Breast epithelium (tissue), 4 donors: ENCODE measurements at regions not wholly inside any gene's neighbourhood (a gene's known extent, or its start where the extent isn't known, plus 50 kb on each side); places are given as distances from the start of the nearest gene placed in this dataset.

Experiments used
- DNase-seq, 2 donors: peaks; one replicate each; pipeline ENCODE4 v3.0.0-alpha.2; 2019; ENCODE audit warnings: low spot score in 2 of 2
- H3K27ac ChIP-seq, 2 donors: fragments of 200-600 bp; sonication (generic) in 1 of 2; one replicate each; pipeline ENCODE4 v1.5.1; 2016 to 2019; ENCODE audit warnings: mild to moderate bottlenecking in 1 of 2
- H3K27me3 ChIP-seq, 2 donors: fragments of 200-600 bp; sonication (generic) in 1 of 2; one replicate each; pipeline versions ENCODE4 v1.5.1 to v1.6.0; 2017 to 2019; ENCODE audit warnings: control low read depth in 1 of 2, mild to moderate bottlenecking in 1 of 2
- H3K36me3 ChIP-seq: fragments of 200-600 bp; one replicate; pipeline ENCODE4 v1.5.1; 2019
- H3K4me1 ChIP-seq, 2 donors: fragments of 200-600 bp; sonication (generic); one replicate each; pipeline ENCODE4 v1.5.1; 2016 to 2019; ENCODE audit warnings: control low read depth in 1 of 2
- H3K4me3 ChIP-seq, 3 donors: fragments of 200-600 bp; sonication (generic); 1 replicate in 2 of 3; 2 replicates in 1 of 3; pipeline ENCODE4 v1.5.1; 2016 to 2019; ENCODE audit warnings: mild to moderate bottlenecking in 3 of 3, moderate library complexity in 2 of 3
- H3K9me3 ChIP-seq, 2 donors: fragments of 200-600 bp; sonication (generic) in 1 of 2; one replicate each; pipeline ENCODE4 v1.5.1; 2016 to 2019; ENCODE audit warnings: control low read depth in 1 of 2
- CTCF ChIP-seq, 3 donors: fragments of 450-650 bp; IDR thresholded peaks; one replicate each; pipeline ENCODE4 v1.5.1; 2016 to 2017; ENCODE audit warnings: antibody characterized with exemption in 3 of 3, mild to moderate bottlenecking in 3 of 3, moderate library complexity in 3 of 3
- POLR2A ChIP-seq: fragments of 450-650 bp; IDR thresholded peaks from one replicate; pipeline ENCODE4 v1.6.1; 2016; ENCODE audit warnings: antibody characterized with exemption, mild to moderate bottlenecking, moderate library complexity
- POLR2AphosphoS5 ChIP-seq, 3 donors: sonication (generic); formaldehyde crosslinking; IDR thresholded peaks; one replicate each; pipeline ENCODE4 v1.6.1; 2017; ENCODE audit warnings: antibody characterized with exemption in 3 of 3
- intact Hi-C: fragments of 100-400 bp; cut with DNase I; formaldehyde crosslinking; loops from one replicate; pipeline ENCODE4 v1.15.1; 2023; ENCODE audit warnings: low total_unique reads

DNA sequence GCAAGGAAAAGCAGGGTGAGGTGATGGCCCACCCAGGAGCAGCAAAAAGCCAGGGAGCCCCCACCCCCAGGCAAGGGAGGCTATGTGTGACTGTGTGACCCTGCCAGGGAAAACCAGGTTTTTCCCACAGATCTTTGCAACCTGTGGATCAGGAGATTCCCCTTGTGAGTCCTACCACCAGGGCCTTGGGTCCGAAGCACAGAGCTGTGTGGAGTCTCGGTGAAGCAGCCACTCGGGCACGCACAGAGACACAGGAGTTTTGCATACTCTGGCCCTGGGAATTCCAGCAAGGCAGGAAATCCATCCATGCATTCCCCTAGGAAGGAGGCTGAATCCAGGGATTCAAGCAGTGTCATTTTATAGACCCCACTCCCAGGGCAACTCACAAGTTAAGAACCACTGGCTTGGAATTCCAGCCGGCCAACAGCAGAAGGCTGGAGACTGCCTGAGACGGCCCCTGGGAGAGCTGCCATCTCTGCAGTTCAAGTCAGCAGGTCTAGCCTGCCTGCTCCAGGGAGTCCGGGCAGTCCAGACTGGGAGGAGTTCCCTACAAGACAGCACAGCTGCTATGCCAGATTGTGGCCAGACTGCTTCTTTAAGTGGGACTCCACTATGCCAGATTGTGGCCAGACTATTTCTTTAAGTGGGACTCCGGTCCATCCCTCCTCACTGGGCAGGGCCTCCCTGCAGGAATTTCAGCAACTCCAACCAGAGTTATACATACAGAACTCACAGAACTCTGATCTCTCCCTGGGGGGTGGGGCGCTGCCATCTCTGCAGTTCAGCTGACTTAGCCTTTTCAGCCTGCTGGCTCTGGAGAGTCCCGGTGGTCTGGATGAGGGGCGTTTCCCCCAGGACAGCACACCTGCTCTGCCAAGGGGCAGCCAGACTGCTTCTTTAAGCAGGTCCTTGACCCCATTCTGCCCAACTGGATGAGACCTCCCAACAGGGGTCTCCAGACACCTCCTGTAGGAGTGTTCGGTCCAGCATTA is 85.1 kb upstream of the ADAD1 start:
- peaks cover 8% of the 10 kb centered on the region for H3K36me3 ChIP-seq
- intact Hi-C loops = no loop called here
- H3K4me3 ChIP-seq = no peak overlapping the region
- no peaks in the 10 kb centered on the region for H3K9me3 ChIP-seq
- no peak for DNase-seq
- no peak for TF ChIP-seq CTCF (IDR thresholded peaks at IDR 0.05)
- no peak for TF ChIP-seq POLR2AphosphoS5 (IDR thresholded peaks at IDR 0.05)
- no peak for TF ChIP-seq POLR2A
- no peak overlapping the region for H3K27ac ChIP-seq
- H3K27me3 ChIP-seq = no peaks in the 10 kb centered on the region
- no peaks in the 10 kb centered on the region for H3K4me1 ChIP-seq

DNA sequence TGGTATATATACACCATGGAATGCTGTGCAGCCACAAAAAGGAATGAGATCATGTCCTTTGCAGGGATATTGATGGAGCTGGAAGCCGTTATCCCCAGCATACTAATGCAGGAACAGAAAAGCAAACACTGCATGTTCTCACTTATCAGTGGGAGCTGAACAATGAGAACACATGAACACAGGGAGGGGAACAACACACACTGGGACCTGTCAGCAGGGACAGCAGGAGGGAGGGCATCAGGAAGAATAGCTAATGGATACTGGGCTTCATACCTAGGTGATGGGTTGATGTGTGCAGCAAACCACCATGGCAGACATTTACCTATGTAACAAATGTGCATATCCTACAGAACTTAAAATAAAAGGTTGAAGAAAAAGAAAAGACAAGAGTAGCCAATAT is 81.1 kb upstream of the ADAD1 start:
- Histone ChIP-seq H3K27me3 (no peaks in the 10 kb centered on the region), H3K4me3 (no peak overlapping the region), H3K4me1 (no peaks in the 10 kb centered on the region), H3K27ac (no peak overlapping the region), H3K9me3 (no peaks in the 10 kb centered on the region), H3K36me3 (no peaks in the 10 kb centered on the region)
- no peak for TF ChIP-seq POLR2A
- TF ChIP-seq POLR2AphosphoS5 (IDR thresholded peaks at IDR 0.05) = no peak
- TF ChIP-seq CTCF (IDR thresholded peaks at IDR 0.05) = no peak
- DNase-seq = no peak
- intact Hi-C loops = no loop called here

DNA sequence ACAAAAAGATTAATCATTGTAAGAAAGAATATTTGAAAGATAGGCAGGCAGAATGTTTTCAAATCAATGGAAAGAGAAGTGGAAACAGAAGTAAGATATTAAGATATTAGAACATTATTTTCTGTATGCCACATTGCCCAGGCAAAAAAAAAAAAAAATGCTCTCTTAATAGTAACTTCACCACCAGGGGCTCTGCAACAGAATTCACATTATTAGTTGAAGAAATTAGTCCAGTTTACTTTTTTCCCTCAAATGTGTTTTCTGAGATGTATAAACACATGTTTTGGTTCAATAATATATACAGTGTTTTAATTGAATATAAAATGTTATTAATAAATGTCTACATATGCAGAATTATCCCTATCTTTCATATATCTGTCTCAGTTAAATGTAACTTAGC is 78.0 kb upstream of the ADAD1 start:
- Histone ChIP-seq H3K9me3 (no peaks in the 10 kb centered on the region), H3K4me3 (no peak overlapping the region), H3K27me3 (no peaks in the 10 kb centered on the region), H3K36me3 (no peaks in the 10 kb centered on the region), H3K4me1 (no peaks in the 10 kb centered on the region), H3K27ac (no peak overlapping the region)
- intact Hi-C loops = no loop called here
- no peak for TF ChIP-seq CTCF (IDR thresholded peaks at IDR 0.05)
- no peak for TF ChIP-seq POLR2A
- no peak for TF ChIP-seq POLR2AphosphoS5 (IDR thresholded peaks at IDR 0.05)
- no peak for DNase-seq

- H3K27ac ChIP-seq = no peak overlapping the region
- no peaks in the 10 kb centered on the region for H3K36me3 ChIP-seq
- no peak for DNase-seq
- no peak overlapping the region for H3K4me3 ChIP-seq
- no peaks in the 10 kb centered on the region for H3K9me3 ChIP-seq
- intact Hi-C loops = no loop called here
- no peaks in the 10 kb centered on the region for H3K4me1 ChIP-seq
- no peaks in the 10 kb centered on the region for H3K27me3 ChIP-seq
- TF ChIP-seq POLR2AphosphoS5 (IDR thresholded peaks at IDR 0.05) (no peak), POLR2A (no peak), CTCF (IDR thresholded peaks at IDR 0.05) (no peak)
Observed at GRCh38 chr4:122305853-122306252, 73.0 kb upstream of the ADAD1 start.

GRCh38 chr4:122309988-122310626 is 68.7 kb upstream of the ADAD1 start:
- no peak for DNase-seq
- TF ChIP-seq POLR2A (no peak), POLR2AphosphoS5 (IDR thresholded peaks at IDR 0.05) (no peak), CTCF (IDR thresholded peaks at IDR 0.05) (peak in 1 of 3 donors; percentile 10)
- H3K9me3 ChIP-seq = no peaks in the 10 kb centered on the region
- H3K27ac ChIP-seq = no peak overlapping the region
- no peaks in the 10 kb centered on the region for H3K36me3 ChIP-seq
- H3K27me3 ChIP-seq = no peaks in the 10 kb centered on the region
- intact Hi-C loops = no loop called here
- H3K4me1 ChIP-seq = no peaks in the 10 kb centered on the region
- H3K4me3 ChIP-seq = no peak overlapping the region
